ENCODE measurements at regions not wholly inside any gene's neighbourhood (a gene's known extent, or its start where the extent isn't known, plus 50 kb on each side); places are given as distances from the start of the nearest gene placed in this dataset.

DNA sequence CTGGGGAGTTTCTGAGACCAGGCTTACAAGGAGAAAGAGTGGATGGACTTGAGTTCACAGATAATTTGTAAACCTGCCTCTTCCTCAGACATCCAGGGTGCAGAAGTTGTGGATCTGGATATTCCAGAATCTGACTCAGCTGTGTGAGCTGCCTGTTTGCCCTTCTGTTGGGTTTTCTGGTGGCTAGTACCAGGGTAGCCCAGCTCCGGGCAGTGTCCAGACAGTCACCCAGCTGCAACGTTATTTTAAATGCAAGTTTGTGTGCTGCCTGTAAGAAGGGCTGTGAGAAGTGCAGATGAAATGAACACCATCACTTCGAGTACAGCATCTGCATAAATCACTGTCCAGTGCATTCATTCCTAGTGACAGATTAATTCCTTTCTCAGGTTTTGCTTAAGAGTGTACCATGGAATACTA lies 1053.0 kb downstream of the TUSC7 start:
- TF ChIP-seq, protein P1, sequence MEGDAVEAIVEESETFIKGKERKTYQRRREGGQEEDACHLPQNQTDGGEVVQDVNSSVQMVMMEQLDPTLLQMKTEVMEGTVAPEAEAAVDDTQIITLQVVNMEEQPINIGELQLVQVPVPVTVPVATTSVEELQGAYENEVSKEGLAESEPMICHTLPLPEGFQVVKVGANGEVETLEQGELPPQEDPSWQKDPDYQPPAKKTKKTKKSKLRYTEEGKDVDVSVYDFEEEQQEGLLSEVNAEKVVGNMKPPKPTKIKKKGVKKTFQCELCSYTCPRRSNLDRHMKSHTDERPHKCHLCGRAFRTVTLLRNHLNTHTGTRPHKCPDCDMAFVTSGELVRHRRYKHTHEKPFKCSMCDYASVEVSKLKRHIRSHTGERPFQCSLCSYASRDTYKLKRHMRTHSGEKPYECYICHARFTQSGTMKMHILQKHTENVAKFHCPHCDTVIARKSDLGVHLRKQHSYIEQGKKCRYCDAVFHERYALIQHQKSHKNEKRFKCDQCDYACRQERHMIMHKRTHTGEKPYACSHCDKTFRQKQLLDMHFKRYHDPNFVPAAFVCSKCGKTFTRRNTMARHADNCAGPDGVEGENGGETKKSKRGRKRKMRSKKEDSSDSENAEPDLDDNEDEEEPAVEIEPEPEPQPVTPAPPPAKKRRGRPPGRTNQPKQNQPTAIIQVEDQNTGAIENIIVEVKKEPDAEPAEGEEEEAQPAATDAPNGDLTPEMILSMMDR (conservative IDR thresholded peaks at IDR 0.05): no peak
- TF ChIP-seq EZH2 (IDR thresholded peaks at IDR 0.05; ENCODE audit: low read depth): no peak

All from PC-9 (cell line).